HG02588 (cell line): ENCODE measurements at regions not wholly inside any gene's neighbourhood (a gene's known extent, or its start where the extent isn't known, plus 50 kb on each side); places are given as distances from the start of the nearest gene placed in this dataset.
"Not testable (repeated sequence)": the region's sequence is repeated elsewhere in the genome, so short reads cannot be mapped to it uniquely, and the experiment has no call there.

Experiments
- ATAC-seq: cut with Tn5 transposase; IDR thresholded peaks from one replicate; pipeline ENCODE4 v1.9.1; 2021; ENCODE audit warnings: mild to moderate bottlenecking, moderate library complexity; ENCODE audit not compliant: unreplicated experiment

DNA sequence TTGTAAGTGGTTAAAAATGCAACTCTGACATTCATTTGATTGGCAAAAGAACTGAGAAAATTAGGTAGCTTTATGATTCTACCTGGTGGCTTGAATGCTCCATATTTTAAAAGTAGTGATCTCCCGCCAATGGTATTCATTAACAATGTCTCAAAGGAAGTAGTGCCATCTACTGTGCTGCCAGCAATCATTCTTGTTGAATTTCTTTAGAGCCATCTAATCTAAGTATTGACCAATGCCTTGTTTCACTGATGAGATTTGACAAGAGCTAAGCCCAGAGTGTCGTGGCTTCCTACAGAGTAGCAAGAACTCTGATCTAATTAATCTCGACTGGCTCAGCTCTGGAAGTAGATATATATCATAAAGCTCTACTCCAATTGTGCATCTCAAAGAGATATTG is 696.7 kb downstream of the C6orf118 start:
- ATAC-seq, result no peak

DNA sequence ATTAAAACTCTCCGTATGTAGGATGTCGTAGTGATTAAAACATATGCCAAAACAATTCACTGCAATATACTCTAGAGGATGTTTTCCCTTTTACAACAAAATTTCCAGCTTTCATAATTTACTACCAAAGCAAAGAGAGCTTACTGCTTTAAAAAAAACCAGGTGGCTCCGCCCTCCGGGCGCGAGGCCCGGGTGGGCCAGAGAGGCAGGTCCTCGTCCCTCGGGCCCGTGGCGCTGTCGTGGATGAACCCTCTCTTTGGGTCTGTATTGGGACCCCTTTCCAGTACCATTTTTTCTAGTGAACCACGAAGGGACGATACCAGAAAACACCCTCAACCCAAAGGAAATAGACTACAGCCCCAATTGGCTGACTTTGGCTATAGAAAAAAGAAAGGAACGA is 698.5 kb downstream of the C6orf118 start:
- ATAC-seq, result not testable (repeated sequence)

GRCh38 chr6:164602415-164602814 is 707.0 kb downstream of the C6orf118 start:
- not testable (repeated sequence) for ATAC-seq

GRCh38 chr6:164581563-164581962 is 727.8 kb downstream of the C6orf118 start:
- no peak for ATAC-seq

DNA sequence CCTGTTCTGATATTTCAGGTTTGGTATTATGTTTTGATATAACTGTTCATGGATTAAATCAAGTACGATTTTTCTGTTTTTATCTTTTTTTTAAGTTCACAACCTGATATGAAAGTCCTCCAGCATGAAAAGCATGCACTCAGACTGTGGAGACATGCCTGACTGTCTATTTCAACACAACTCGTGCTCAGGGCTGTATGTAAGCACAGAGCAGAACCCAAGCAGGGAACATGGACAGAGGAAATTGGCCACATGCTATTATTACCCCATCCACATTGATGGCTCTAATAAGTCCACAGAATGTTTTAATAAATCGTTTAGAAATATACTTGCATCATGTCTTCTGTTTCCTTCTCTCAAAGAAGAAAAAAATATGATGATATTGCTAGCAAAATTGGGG is 730.4 kb downstream of the C6orf118 start:
- no peak for ATAC-seq

DNA sequence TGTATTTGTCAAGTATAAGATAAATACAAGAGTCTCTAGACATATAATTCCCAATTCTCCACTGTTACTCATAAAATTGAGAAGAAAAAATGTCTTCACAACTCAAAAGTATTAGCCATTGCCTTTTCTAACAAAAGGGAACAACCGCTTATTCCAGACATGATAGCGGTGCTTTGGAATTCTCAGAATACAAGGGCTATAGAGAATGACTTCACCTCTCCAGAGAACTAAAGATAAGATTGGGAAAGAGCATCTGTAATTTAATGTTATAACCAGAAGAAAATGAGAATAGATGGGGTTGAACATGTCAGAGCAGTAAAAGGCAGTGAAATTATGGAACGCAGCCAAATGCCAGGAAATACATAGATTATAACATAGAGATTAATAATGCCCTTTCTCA is 730.8 kb downstream of the C6orf118 start:
- ATAC-seq, result no peak

DNA sequence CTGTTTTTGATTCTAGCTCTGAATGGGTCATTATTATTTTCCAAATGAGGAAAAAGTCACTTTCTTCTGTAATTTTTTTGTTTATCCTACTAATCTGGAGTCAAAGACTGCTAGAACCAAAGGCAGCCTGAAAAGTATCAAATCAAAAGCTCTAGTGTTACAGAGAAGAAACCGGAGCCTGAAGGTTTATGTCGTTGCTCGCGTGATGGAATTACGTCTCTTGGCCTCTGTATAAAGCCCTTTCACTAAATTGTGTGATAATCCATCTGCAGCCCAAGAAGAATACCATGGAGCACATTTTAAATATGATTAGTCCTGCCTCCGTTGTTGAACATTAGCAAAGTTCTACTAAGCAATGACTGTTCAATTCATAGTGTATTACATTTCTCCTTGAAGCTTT is 738.6 kb downstream of the C6orf118 start:
- ATAC-seq, result no peak

DNA sequence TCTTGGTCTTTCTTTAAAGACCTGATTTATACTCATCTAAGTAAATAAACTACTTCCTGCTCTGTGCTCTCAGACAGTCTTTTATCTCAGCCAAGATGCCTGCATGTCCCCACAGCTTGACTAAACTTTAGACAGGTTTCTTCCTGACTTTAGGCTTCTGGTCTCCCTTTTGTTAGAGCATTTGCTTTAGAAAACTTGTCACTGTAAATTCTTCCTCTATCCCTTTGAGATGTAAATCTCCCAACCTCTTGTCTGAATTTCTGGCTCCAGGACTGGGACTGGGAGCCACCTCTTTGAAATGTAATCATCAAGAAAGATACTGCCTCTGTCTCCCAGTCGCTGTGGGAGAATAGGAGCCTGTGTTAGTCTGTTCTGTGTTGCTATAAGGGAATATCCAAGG is 739.9 kb downstream of the C6orf118 start:
- no peak for ATAC-seq

GRCh38 chr6:164563924-164564323 is 745.5 kb downstream of the C6orf118 start:
- no peak for ATAC-seq

GRCh38 chr6:164561656-164562055 is 747.7 kb downstream of the C6orf118 start:
- ATAC-seq, result no peak

GRCh38 chr6:164554700-164555476 is 754.5 kb downstream of the C6orf118 start:
- ATAC-seq, result no peak

- ATAC-seq, result no peak
These were observed 755.2 kb downstream of the C6orf118 start for GRCh38 chr6:164554226-164554625.

- no peak for ATAC-seq
These were observed 757.7 kb downstream of the C6orf118 start for GRCh38 chr6:164551706-164552105.

DNA sequence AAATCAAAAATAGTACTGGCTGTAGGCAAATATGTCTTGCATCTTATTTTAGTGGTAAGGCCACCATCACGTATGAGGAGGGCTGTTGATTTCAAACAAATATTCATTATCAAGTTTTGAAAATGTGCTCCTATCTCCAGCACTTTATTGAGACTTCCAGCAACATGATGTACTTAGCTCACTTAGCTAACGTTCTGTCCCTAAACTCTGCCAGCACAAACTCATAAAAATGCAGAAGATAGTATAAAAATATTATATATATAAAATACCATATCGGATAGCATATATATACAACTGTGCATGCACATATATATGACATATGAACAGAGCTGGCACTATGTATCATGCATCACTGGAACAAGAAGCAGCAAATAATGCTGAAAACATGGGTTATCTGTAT is 762.3 kb downstream of the C6orf118 start:
- no peak for ATAC-seq

- no peak for ATAC-seq
These were observed 763.1 kb downstream of the C6orf118 start for GRCh38 chr6:164546263-164546662.

DNA sequence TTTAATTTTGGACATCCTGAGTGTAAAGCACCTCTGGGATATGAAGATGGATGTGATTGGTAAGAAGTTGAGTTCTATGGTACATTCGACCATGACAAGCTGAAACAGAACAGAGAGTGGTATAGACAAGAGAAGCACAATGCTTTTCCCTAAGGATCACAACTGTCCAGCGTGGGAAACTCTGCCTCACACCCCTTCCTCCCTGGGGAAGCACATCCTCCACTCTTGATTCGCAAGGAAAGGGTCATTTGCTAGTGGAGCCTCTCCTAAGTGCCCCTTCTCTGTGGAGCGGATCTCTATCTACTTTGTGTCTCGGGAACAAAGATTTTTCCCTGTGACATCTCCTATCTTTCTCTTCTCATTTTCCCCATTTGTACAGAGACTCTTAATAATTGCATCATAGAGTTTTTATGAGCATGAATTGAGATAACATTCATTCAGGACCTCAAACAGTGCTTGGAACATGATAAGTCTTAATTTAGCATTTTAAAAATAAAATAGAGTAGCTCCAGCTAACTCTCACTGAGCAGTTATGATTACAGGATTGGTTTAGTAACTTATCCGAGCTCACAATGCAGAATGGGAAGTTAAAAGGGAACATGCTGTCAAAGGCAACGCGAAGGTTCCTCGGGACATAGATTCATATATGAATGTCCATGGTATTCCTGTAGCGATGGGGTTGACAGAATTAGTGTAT is 775.2 kb downstream of the C6orf118 start:
- no peak for ATAC-seq

DNA sequence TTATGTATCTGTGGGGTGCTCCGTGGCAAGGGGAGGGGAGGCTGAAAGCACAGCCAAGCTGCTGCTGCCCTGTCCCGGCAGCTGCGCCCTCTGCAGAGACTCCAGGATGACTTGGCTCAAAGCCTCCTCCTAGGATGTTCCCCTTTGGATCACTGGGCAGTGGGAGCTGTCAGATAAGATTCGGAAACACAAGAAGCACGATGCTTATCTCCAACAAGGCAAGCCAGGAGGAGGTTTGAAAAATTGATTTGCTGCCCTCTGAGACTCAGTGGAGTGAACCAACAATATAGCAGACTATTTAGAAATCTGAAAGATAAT is 776.4 kb downstream of the C6orf118 start:
- no peak for ATAC-seq

DNA sequence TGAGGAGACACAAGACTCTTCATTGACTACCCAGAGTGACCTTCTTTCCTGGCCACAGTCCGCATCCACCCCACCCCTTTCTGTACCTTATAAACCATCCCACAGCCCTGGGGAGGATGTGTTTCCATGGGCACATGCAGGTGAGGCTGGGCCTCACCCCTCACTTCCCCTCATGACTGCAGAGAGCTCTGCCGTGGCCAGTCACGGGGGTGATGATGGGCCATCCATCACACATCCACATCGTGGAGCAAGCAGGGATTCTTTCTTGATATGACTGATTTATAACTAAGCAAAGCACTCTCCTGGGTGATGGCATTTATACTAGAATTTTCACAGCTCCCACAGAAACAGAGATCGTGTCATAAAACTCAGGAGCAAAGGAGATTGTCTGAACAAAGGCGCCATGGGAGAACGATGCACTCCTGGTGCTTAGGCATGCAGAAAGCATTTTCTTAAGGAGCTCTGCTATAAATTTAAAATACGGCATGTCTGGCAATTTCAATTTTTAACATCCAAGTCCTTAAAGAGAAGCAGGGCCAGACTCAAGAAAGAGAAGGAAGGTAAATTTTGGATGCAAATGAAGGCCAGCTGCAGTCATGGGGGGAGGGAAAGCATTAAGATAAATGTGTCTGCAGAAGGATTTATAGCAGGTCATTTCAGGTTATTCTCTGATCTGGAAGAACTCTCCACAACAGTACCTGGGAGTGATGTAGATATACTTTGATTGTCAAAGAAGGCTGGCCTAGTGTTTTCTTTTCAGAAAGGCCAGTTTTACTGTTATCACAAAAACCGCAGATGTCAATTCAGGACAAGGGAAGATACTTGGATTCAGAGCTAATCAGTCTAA is 777.0 kb downstream of the C6orf118 start:
- ATAC-seq, result no peak

DNA sequence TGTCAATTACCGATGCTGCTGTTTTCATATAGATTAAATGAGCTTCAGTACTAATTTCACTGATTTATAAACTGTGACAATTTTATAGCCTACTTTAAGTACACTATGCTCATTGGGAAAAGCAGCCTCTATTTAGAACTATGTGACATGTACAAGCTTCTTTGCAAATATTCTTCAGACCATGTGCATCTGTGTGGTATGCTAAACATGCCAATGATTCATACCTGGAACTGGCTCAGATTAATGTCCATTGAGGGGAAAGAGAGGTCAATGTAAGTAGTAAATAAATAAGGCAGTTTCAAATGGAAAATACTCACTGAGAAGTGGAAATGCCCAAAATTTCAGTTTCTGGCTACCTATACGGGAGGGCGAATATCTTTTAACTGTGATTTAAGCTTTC is 777.7 kb downstream of the C6orf118 start:
- ATAC-seq, result no peak

- ATAC-seq, result no peak
These were observed 780.9 kb downstream of the C6orf118 start for GRCh38 chr6:164528539-164528938.

GRCh38 chr6:164523087-164523654 is 786.2 kb downstream of the C6orf118 start:
- no peak for ATAC-seq
